HG03064 (cell line): ENCODE measurements at regions not wholly inside any gene's neighbourhood (a gene's known extent, or its start where the extent isn't known, plus 50 kb on each side); places are given as distances from the start of the nearest gene placed in this dataset.

Experiments
- ATAC-seq: cut with Tn5 transposase; IDR thresholded peaks from one replicate; pipeline ENCODE4 v1.9.1; 2021; ENCODE audit warnings: low read depth; ENCODE audit not compliant: unreplicated experiment

DNA sequence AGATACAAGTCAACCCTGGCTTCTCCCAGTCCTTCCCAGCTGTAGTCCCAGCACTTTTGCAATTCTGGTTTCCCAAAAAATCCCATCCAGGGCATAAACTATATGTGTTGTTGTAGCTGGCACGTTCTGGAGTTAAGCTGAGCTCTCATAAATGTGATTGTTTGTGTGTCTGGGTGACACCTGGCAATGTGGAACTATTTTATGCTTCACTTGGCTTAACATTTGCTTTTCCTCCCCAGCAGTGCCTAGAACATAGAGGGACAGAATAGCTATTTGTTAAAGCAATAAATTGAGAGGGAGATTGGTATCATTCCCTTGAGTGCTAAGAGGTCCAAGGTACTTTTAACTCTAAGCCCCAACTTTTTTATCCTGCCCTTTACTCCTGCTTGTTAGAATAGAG, 575.9 kb upstream of the NOX3 start:
- no peak for ATAC-seq

DNA sequence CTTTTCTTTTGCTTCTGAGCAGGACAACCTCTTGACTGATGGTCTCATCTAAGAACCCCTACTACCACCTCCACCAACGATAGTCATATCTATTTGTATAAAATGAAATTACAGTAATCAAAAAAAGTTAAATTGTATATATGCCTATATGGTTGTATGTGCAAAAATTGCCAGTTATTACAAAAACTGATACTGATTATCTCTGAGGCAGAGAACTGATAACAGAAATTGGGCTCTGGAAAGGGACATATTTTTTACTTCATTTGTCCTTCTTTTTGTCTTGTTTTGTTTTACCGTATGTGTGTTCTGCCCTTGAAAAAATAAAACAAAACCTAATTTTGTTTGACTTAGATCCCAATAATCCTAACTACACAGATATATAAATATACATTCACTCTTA, 574.4 kb upstream of the NOX3 start:
- no peak for ATAC-seq

DNA sequence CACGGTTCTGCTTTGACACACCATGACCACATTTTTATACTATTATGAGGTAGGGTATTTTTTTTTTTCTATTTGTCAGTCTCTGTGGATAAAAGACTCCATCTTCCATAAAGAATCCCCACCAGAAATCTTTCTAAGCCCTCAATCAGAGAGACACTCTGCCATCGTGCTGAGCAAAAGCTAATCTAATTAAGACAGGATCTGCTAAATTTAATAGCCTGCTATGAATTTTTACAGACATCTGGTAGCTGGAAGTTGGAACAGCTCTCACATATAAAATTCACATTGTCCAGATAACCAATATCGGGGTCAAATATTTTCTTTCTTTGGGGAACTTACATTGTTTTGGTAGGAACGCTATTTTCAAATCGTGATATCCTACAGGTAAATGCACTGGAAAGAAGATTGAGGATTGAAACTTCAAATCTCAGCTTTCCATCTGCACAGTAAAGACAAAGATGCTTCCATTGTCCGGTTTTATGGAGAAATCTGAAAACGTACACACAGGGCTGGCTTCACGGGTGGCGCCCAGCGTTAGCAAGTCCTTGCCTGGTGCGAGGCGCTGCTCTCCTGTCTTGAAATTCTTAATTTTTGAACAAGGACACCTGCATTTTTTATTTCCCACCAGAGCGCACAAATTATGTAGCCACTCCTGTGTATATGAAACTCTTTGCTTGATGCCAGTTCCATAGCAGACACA, 573.8 kb upstream of the NOX3 start:
- no peak for ATAC-seq

DNA sequence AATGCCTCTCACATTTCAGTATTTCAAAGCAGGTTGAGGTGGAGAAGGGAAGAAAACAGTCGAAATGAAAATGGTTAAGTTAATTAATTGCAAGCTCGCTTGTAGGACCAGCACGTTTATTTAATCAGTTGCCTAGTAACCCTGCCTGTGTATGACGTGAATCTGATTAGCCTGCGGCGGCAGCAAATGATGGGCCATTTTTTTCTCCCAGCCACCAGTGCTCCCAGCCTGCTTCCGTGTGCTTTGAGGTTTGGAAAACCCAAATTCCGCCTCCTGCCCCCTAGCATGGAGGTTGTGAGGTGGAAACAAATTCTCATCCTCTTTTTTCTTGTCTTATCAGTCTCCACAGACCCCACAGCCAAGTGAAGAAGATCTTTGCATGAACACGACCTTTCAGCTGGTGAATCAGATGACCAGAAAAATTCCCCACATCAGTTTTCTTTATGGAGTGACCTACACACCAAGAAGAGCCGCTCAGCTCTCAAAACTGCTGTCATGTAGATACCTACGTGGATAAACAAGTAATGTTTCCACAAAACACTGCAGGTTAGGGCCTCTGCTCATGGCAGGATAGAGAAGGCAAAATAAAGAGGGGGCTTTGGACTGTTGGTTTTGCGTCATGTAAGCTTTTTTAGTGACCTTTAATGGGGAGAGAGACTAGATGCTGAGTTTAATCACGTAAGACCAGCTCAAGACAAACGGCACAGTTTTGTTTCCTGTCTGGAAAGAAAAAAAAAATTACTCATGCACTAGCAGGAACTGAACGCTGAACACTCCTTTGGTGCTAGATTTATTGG, 572.9 kb upstream of the NOX3 start:
- no peak for ATAC-seq

DNA sequence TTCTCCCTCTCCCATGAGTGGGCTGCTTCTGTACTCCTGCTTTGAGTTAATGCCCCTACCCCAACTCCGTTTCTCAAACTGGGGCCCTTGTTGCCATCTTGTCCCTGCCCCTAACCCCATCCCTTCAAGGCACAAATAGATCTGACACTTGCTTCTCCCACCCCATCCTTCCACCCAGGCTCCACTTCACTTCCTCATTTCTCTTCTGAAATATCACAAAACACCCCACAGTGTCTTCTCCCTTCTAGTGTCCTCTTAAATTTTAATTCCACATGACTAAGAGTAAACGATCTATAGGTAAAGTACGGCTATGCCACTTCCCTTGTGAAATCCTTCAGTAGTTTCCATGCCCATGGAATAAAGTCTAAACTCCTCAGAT, 571.6 kb upstream of the NOX3 start:
- ATAC-seq = no peak

DNA sequence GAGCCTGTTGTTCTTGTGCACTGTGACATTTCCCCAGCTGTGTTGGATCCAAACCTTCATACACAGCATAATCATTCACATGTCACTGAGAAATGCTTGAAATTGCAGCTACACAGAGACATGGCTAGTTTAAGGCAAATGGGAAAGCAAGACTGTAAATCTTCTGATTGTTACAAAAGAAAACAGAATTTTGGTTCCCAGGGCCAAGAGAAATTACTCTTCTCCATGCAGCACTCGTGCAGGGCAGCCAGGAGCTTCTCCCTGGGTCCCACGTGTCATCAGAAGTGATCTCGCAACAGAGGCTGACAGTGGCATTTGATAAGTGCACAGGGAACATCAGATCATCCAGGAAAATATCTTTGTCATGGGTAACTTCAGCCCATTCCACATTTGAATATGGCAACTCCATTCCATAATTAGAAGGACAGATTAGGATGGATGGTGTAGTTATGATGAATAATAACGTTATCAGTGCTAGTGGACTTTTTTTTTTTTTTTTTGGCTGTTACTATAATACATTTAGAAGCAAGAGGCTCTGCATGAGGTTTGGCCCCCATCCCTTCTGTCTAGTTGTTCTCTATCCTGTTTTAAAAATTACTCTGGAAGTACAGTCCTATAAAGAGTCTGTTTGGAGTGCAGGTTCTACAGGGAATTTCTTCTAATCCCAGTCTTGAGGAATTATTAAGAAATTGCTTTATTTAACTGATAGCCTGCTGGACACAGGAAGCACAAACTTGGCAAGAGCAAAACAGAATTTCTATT, 571.0 kb upstream of the NOX3 start:
- ATAC-seq = no peak

DNA sequence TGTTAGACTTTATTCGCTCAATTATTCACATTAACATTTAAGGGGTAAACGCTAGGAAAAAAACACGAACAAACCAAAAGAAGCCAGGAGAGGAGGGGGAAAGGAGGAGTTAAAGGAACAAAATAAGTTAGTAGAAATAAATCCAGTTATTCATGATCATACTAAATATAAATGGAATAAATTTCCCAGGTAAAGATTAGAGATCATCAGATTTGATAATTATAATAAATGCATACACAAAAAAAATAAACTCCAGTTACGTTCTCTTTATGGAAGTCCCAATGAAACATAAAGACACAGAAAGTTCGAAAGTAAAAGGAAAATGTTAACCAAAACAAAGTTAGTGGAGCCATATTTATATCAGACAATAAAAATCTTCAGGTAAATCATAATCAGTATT, 568.7 kb upstream of the NOX3 start:
- no peak for ATAC-seq

DNA sequence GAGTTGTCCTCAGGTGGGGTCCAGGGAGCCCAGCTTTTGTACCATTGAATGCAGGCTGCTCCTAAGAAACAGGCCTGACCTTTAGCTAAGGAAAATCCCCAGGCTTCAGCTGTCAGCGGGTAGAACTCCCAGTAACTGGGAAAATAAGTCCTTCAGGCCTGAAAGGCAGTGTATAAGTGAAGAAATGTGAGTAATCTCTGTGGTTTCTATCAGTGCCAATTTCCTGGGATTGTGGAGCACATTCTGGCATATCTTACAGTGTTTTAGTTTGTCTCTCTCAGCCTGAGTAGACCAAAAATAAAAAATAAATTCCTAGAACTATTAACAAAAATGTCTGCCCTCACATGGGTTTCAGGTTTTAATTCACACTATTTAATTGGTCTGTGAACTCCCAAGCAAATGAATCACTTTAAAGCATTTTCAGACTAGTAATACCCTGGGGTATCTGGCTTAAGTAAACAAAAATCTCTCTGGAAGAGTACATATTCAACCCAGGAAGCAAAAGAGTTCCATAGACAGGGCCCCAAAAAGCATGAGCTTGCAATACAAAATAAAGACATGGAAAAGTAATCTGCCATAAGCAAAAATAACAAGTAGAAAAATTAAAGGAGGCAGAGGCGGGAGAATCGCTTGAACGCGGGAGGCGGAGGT, 566.2 kb upstream of the NOX3 start:
- ATAC-seq = no peak

DNA sequence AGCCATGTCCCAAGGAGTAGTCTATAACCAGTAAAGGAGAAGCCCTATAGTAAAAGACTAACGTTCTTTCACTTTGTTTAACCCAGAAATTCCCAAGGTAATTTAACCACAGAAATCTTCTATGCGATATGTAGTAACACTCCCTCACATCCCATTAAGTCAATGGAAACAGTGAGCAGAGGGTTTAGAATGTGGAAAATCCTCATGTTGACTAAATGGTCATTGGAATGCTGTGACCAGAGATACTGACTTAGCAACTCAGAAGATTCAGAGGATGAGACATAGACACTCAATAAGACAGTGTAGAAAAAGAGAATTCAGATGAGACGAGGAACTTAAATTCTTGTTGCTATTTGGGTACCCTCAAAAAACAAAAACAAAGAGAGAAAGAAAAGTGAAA, 562.2 kb upstream of the NOX3 start:
- no peak for ATAC-seq

DNA sequence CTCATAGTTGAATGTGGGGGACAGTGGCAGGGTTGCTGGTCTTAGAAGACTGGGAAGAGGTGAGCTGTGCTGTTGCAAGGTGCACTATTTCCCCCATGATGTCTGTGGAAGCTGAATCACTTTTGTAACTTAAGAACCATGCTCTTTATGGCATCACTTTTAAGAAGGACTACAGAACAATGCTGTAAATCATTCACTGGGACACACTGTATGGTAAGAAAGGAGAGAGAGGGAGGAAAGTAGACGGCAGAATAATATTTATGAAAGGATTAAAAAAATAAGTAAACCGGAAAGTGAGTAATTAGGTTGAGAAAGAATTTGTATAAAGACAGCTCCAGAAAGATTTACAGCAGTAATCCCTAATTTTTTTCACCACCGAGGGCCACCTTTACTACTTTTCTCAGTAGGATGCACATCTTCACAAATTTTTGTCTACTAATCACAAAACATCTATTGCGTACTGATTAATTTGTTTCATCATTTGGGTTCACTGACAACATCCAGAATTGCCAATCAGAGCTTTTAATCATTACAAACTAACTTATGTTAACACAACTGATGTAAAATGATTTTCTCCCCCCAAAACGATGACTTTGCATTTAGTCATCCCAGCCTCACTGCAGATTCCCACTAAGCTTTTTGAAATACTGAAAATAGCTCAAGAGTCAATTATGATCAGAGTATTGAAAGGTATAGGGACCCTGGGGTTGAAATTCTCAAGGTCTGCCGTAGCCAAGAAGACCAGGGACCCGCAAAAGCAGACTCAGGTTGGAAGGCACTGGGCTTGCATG, 560.7 kb upstream of the NOX3 start:
- no peak for ATAC-seq

DNA sequence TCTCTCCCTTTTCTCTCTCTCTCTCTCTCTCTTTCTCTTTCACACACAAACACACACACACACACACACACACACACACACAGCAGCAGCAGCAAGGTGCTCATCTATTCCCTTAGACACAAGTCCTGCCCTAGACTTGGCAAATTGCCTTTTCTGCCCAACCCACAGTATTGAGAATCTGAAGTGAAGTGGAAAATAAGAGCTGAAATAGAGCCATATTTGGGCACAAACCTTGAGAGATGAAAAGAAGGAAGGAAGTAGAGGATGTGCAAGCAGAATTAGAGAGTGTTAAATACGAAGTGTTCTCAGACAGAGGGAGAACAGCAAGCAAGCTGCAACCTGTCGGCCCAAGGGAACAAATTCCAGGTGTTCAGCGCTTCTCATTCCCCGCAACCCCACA, 557.5 kb upstream of the NOX3 start:
- no peak for ATAC-seq

DNA sequence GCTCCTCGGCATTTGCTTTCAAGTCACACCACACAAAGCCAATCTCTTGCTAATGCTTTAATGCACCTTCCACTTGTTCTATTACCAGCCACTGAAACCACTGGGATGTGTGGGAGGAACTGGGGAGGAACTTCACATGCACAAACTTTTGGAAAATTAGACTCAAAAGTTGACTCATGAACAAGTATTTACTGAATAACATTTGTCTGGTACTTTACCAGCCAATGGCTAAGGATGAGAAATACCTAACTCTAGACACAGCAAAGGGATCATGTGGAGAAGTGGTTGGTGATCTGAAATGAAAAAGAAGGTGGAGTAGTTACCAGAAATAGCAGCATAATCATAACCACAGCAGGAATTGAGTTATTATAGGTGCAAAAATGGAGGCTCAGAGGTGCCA, 554.0 kb upstream of the NOX3 start:
- no peak for ATAC-seq

DNA sequence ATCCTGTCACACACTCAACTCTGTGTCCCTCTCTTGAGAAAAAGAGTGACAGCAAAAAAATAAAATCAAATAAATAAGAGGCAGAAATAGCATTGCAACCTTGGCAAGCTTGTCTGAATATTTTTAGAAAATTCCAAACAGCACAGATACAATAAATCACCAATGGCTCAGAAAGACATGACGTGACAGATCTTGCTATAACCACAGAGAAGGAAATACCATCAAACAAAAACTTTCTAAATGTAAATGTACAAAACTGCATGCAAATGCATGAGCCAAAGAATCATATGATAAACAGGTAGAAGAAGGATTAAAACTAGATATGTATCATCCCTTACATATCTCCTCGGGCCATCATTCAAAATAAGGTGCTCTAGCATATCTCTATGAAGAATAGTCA, 549.2 kb upstream of the NOX3 start:
- no peak for ATAC-seq

DNA sequence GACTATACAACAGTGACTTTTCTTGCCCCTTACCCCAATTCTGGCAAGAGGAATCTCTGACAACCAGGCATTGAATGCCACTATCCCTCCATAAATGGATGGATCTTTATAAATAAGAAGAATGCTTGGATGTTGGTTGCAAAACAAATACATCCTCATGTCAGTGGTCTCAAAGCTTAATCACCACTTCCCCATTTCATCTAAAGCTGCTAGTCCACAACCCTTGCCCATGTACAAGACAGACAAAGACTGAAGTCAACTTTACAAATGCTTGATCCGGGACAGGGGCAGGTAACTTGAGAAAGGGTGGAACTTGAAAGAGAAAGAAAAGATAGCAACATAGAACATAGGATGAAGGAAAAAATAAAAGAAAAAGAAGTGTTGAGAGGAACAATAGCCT, 540.5 kb upstream of the NOX3 start:
- ATAC-seq = no peak

DNA sequence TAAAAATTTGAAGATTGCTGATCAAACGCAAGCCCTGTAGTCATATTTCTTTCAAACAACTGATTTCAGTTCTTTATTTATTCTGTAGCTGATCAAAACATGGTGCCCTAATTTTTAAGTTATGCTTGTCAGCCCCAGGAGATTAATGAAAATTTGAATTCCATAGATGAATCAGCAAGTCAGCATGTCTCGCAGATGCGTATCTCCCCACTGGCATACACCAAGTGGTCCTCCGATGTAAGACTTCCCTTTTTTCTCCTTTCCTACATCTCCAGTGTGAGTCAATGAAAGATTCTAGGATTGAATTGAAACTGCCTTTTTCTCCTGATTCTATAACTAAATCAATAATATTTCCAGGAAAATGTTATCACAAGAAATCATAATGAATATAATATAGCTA, 539.6 kb upstream of the NOX3 start:
- ATAC-seq = no peak

DNA sequence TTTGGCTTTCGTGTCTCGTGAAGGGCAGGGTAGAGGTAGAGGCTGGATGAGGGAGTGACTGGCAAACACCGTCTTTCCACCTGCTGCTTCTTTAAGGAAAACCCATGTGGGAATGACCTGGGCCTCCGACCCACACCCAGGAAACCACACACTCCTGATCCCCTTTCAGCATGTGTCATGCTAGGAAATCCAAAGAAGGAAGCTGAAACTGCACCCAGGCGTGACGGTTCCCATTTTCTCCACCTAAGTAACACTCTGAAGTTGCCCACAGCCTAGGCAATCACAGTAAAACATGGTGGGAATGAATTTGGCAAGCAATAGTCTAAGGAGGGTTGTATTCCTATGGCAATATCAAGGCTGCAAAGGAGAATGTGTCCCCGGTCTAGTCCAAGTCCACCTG, 538.4 kb upstream of the NOX3 start:
- no peak for ATAC-seq

DNA sequence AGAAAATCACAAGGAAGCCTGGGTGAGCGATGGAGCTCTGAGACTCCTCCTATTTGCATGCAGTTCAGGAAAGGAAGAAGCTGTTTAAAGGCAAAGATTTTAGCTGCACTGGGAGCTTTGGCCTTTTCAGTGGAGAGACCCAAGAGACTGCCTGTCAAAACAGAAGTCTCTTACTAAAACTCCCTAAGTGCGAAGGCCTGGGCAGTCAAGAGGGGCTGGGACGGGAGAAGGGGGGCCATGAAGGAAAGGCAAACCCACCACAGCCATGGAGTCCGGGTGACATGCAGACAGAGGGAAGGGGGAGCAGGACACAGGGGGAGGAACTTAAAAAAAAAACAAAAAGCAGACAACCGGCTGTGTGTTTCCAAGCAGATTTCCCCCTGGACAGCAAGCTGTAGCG, 537.6 kb upstream of the NOX3 start:
- no peak for ATAC-seq

DNA sequence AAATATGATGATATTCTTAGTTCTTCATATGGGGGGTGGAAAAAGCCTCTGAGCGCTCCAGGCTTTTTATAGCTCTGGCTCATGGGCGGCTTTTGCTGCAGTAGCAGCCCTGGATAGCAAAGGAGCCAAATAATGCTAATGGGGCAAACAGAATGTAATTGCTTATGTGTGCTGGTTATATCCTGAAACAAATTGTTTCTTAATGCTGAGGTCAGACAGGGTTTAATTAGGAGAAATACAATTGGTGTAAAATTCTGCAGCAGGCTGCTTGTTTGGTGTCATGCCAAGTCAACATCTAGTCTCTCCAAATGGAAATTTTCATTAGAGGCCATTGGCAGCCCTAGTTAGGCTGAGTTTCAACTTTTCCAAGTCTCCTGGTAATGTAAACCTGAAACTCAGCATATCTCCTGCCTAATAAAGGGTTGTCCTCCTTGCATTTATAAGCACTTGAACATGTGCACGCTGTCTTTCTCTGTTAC, 530.1 kb upstream of the NOX3 start:
- no peak for ATAC-seq

DNA sequence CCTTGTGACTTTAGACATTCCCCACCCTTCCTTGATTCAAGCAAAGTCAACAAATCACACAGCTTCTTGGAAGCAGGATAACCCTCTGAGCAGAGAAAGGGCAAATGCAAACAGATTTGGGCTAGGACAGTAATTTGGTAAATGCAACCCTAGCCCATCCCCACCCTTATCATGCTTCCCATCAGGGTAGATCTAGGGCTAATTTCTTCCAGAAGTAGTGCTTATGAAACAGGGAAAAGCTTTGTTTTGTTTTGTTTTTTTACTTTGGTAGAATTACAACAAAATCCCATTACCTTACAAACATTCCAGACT, 525.1 kb upstream of the NOX3 start:
- ATAC-seq = no peak

DNA sequence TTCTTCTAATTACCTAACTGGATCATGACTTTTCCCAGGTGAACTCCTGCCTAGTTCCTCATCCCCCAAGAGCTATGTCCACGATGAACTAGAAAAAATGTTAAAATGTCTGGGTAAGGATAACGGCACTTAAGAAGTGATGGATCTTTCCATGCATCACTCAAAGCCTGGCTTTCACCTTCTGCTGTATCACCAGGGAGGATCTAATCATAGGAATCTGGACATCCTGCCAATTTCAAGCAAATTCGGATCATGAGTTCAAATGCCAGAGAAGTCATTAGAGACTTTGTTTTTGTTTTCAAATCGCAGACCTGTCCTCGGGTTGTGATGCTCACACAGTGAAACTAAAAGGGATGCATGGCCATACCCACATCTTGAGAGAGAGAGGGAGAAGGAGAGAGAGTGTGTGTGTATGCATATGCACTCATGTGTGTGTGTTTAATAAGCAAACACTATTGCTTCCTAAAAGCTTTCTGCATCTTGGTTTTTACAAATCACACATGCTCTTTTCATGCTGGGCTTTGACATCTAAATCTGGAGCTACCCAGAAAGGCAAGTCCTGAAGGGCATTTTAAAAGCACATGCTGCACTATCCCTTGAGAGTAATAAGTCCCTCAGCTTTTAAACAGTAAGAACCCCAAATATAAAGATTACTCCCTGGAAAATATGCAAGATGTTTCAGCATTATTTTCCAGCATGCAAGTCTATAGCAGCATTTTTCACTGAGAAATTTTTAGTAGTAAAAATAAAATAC, 524.6 kb upstream of the NOX3 start:
- no peak for ATAC-seq
